K562 (cell line): ENCODE measurements at regions not wholly inside any gene's neighbourhood (a gene's known extent, or its start where the extent isn't known, plus 50 kb on each side); places are given as distances from the start of the nearest gene placed in this dataset.

ENCODE experiments used
- ATAC-seq: fragments of 200-7000 bp; cut with Tn5 transposase; 3 replicates; pipeline ENCODE4 v1.9.1; 2020; ENCODE audit warnings: moderate library complexity
- BruUV-seq: library from RNA; stranded (reverse); fragments of 400-500 nt; replicated peaks from 2 replicates; lab custom pipeline; 2021; lab: Mats Ljungman, UMichigan
- CTCF ChIA-PET: fragments of 300-600 bp; formaldehyde crosslinking; extraction: SDS; loops from one replicate; lab custom pipeline; 2021; ENCODE audit warnings: low intra/inter-chr PET ratio; lab: Yijun Ruan, JAX
- POLR2A ChIA-PET: fragments of 300-600, 350-650 bp; sonication (Branson Sonifier 250); formaldehyde crosslinking; extraction: SDS; loops from one replicate; lab custom pipeline; 2021; ENCODE audit warnings: antibody characterized with exemption, inconsistent platforms; lab: Yijun Ruan, JAX
- DNase-seq, 4 experiments: peaks; one replicate each; pipeline versions ENCODE4 v3.0.0 to v3.0.0-alpha.2; 2011 to 2018; ENCODE audit warnings: low spot score in 3 of 4, mixed read lengths in 3 of 4; ENCODE audit errors: extremely low read depth in 1 of 4
- FAIRE-seq: peaks from 2 replicates; lab custom pipeline; 2011; peaks lifted over from hg19 to GRCh38; lab: Jason Lieb, UNC
- H2AFZ ChIP-seq: 2 replicates; pipeline ENCODE4 v1.6.0; 2011; ENCODE audit warnings: low read depth, low read length, control low read depth, inconsistent platforms
- H3K27ac ChIP-seq: fragments of 200-600 bp; 3 replicates; pipeline ENCODE4 v1.8.0; 2011; ENCODE audit warnings: low read depth, mild to moderate bottlenecking, control low read depth, inconsistent platforms, low read length, moderate library complexity, mixed read lengths; ENCODE audit errors: extremely low read depth
- H3K27me3 ChIP-seq, 2 experiments: fragments of 300-600 bp in 1 of 2; 2 replicates in 1 of 2; 3 replicates in 1 of 2; pipeline versions ENCODE4 v1.6.0 to v1.8.0; 2011; ENCODE audit warnings: inconsistent platforms in 2 of 2, low read length in 2 of 2, mild to moderate bottlenecking in 1 of 2, mixed read lengths in 1 of 2, moderate library complexity in 1 of 2; ENCODE audit not compliant: control insufficient read depth in 2 of 2, insufficient read depth in 2 of 2
- H3K36me3 ChIP-seq: fragments of 300-600 bp; 3 replicates; pipeline ENCODE4 v1.8.0; 2011; ENCODE audit warnings: mild to moderate bottlenecking, low read length, inconsistent platforms; ENCODE audit not compliant: control insufficient read depth, insufficient read depth
- H3K4me1 ChIP-seq, 2 experiments: fragments of 200-600 bp in 1 of 2; replicated peaks in 1 of 2; 2 replicates in 1 of 2; 3 replicates in 1 of 2; pipeline versions ENCODE4 v1.5.1 to v1.8.0; 2011; ENCODE audit warnings: inconsistent platforms in 2 of 2, low read length in 2 of 2, mild to moderate bottlenecking in 1 of 2, mixed read lengths in 1 of 2, moderate library complexity in 1 of 2; ENCODE audit not compliant: control insufficient read depth in 2 of 2, insufficient read depth in 2 of 2
- H3K4me2 ChIP-seq: 2 replicates; pipeline ENCODE4 v1.6.1; 2011; ENCODE audit warnings: low read length, control low read depth, inconsistent platforms, mixed read lengths; ENCODE audit not compliant: insufficient read depth
- H3K4me3 ChIP-seq: fragments of 200-600 bp; sonication (generic), shearing (Covaris generic); 2 replicates; pipeline ENCODE4 v1.5.1; 2016; ENCODE audit warnings: control low read depth, inconsistent platforms
- H3K79me2 ChIP-seq: fragments of 200-600 bp; 3 replicates; pipeline ENCODE4 v1.8.0; 2011; ENCODE audit warnings: low read length, inconsistent platforms; ENCODE audit not compliant: control insufficient read depth, insufficient read depth
- H3K9ac ChIP-seq, 2 experiments: 2 replicates each; pipeline versions ENCODE4 v1.6.0 to v1.6.1; 2011; ENCODE audit warnings: low read depth in 2 of 2, low read length in 2 of 2, control low read depth in 1 of 2, inconsistent platforms in 1 of 2, mild to moderate bottlenecking in 1 of 2, mixed read lengths in 1 of 2; ENCODE audit not compliant: insufficient read depth in 1 of 2
- H3K9me1 ChIP-seq: one replicate; pipeline ENCODE4 v1.6.0; 2011; ENCODE audit warnings: inconsistent platforms, mild to moderate bottlenecking, low read length, moderate library complexity; ENCODE audit not compliant: control insufficient read depth, insufficient read depth
- H3K9me3 ChIP-seq: replicated peaks from 2 replicates; pipeline ENCODE4 v1.5.1; 2011; ENCODE audit warnings: low read depth, low read length, inconsistent platforms; ENCODE audit not compliant: control insufficient read depth, insufficient read depth
- H4K20me1 ChIP-seq: replicated peaks from 2 replicates; pipeline ENCODE4 v1.6.1; 2011; ENCODE audit warnings: low read length, inconsistent platforms, mixed read lengths; ENCODE audit not compliant: control insufficient read depth, insufficient read depth
- ARHGAP35 ChIP-seq: fragments of 450-650 bp; IDR thresholded peaks from 2 replicates; pipeline ENCODE4 v1.6.1; 2018; ENCODE audit not compliant: partially characterized antibody
- BACH1 ChIP-seq: fragments of 200-800 bp; sonication (Bioruptor generic); IDR thresholded peaks from 2 replicates; pipeline ENCODE4 v1.6.1; 2016; ENCODE audit warnings: missing genetic modification characterization, missing compliant biosample characterization
- CSDE1 ChIP-seq, 2 experiments: fragments of 450-650 bp; IDR thresholded peaks; 2 replicates each; pipeline ENCODE4 v1.6.1; 2016; ENCODE audit warnings: mild to moderate bottlenecking in 1 of 2
- ERF ChIP-seq: fragments of 450-650 bp; formaldehyde crosslinking; IDR thresholded peaks from 2 replicates; pipeline ENCODE4 v1.4.0; 2020; ENCODE audit warnings: mild to moderate bottlenecking, mixed read lengths
- HEY1 ChIP-seq: fragments of 250-450 bp; sonication (Bioruptor Pico); IDR thresholded peaks from 2 replicates; pipeline ENCODE4 v1.5.0; 2020; ENCODE audit warnings: mild to moderate bottlenecking, moderate library complexity, borderline replicate concordance
- HOMEZ ChIP-seq: fragments of 250-450 bp; sonication (Bioruptor Pico); IDR thresholded peaks from 2 replicates; pipeline ENCODE4 v1.4.0; 2020; ENCODE audit warnings: mild to moderate bottlenecking, moderate library complexity
- IRF1 ChIP-seq: sonication (generic); formaldehyde crosslinking; IDR thresholded peaks from 2 replicates; pipeline ENCODE4 v1.8.0; 2022; ENCODE audit warnings: missing genetic modification reagents, mild to moderate bottlenecking, borderline replicate concordance
- NCOA2 ChIP-seq, 2 experiments: fragments of 450-650 bp; IDR thresholded peaks; 2 replicates each; pipeline ENCODE4 v1.6.1; 2018; ENCODE audit warnings: mild to moderate bottlenecking in 2 of 2, moderate library complexity in 1 of 2; ENCODE audit not compliant: partially characterized antibody in 2 of 2
- PML ChIP-seq: IDR thresholded peaks from 2 replicates; pipeline ENCODE4 v1.6.1; 2012; ENCODE audit warnings: low read length, inconsistent platforms
- PRPF4 ChIP-seq: fragments of 200-400 bp; formaldehyde crosslinking; IDR thresholded peaks from one replicate; pipeline ENCODE4 v1.6.1; 2017; ENCODE audit warnings: low read length, low read depth, mild to moderate bottlenecking; ENCODE audit not compliant: insufficient read depth, poor library complexity, severe bottlenecking
- TAL1 ChIP-seq: fragments of 450-650 bp; IDR thresholded peaks from 2 replicates; pipeline ENCODE4 v1.6.1; 2016; ENCODE audit warnings: mild to moderate bottlenecking
- TEAD2 ChIP-seq: fragments of 450-650 bp; IDR thresholded peaks from 2 replicates; pipeline ENCODE4 v1.6.1; 2016; ENCODE audit warnings: missing genetic modification characterization, control low read depth, missing compliant biosample characterization
- YBX1 ChIP-seq: fragments of 450-650 bp; IDR thresholded peaks from 2 replicates; pipeline ENCODE4 v1.7.1; 2016; ENCODE audit warnings: mild to moderate bottlenecking
- ZFPM2 ChIP-seq: fragments of 250-450 bp; sonication (Bioruptor Pico); IDR thresholded peaks from 2 replicates; pipeline ENCODE4 v1.5.1; 2022; ENCODE audit warnings: mild to moderate bottlenecking
- ZNF124 ChIP-seq: sonication (generic); formaldehyde crosslinking; IDR thresholded peaks from 2 replicates; pipeline ENCODE4 v1.8.1; 2022; ENCODE audit warnings: missing genetic modification reagents
- ZNF609 ChIP-seq: sonication (generic); formaldehyde crosslinking; IDR thresholded peaks from 2 replicates; pipeline ENCODE4 v1.8.1; 2023; ENCODE audit warnings: missing genetic modification reagents, mild to moderate bottlenecking, borderline replicate concordance
- WGBS: fragments of 100-300 bp; shearing (Covaris generic); methylation state at CpG from one replicate; pipeline ENCODE4 v1.1.6; 2016; ENCODE audit warnings: low coverage, mixed read lengths; ENCODE audit not compliant: insufficient coverage; ENCODE audit errors: missing lambda C conversion rate; 5-methylcytosine and 5-hydroxymethylcytosine counted together
- in situ Hi-C: fragments of 300-500 bp; cut with MboI; formaldehyde crosslinking; loops from 4 replicates; pipeline ENCODE4 v1.15.0; 2018; ENCODE audit warnings: inconsistent platforms, mixed read lengths
- intact Hi-C: fragments of 100-400 bp; cut with micrococcal nuclease; formaldehyde crosslinking; loops from 2 replicates; pipeline ENCODE4 v1.14.2; 2022

DNA sequence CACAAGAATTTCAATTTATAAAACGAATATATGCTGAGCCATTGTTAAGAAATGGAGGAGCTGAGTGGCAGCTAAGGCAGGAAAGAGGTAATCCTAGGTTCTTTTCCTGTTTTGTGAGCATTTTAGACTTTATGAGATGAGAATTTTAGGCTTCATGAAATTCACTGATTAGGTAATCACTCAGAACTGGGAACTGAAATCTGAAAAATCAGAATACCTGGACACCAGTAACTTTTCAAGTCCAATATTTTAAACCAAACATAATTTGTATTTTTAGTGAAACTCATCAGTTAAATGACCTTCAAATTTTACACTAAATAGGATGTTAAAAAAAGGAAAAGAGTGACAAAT is 389.9 kb downstream of the HTR1B start:
- no peaks in the 10 kb centered on the region for H3K4me1 ChIP-seq
- ATAC-seq (no peak), DNase-seq (no peak), FAIRE-seq (no peak)
- CTCF ChIA-PET: no interaction called here
- TF ChIP-seq ZFPM2 (no peak), PML (no peak), YBX1 (no peak), TAL1 (no peak), PRPF4 (no peak), HEY1 (no peak), ZNF609 (CRISPR knock-in tag) (no peak), HOMEZ (CRISPR knock-in tag) (no peak), NCOA2 (IDR thresholded peaks at IDR 0.05; ENCODE audit: partially characterized antibody in 2 of 2) (no peak), ERF (CRISPR knock-in tag) (no peak), CSDE1 (IDR thresholded peaks at IDR 0.05) (no peak), TEAD2 (tag) (no peak), IRF1 (CRISPR knock-in tag) (no peak), ZNF124 (no peak), BACH1 (tag) (no peak), ARHGAP35 (no peak)
- H3K9me3 ChIP-seq: no peaks in the 10 kb centered on the region; the same call in 1 of the 2 replicates
- H3K36me3 ChIP-seq: no peaks in the 10 kb centered on the region
- 0% methylated on average over 1 of the region's 1 CpG for WGBS
- H3K9ac ChIP-seq: no peak overlapping the region
- in situ Hi-C loops (no loop called here), intact Hi-C loops (no loop called here)
- H3K27me3 ChIP-seq: no peaks in the 10 kb centered on the region
- H2AFZ ChIP-seq: no peak overlapping the region
- no TSS peak for BruUV-seq
- H3K4me3 ChIP-seq: no peak overlapping the region
- H3K9me1 ChIP-seq: no peaks in the 10 kb centered on the region
- no peak overlapping the region for H3K27ac ChIP-seq
- H4K20me1 ChIP-seq: no peaks in the 10 kb centered on the region
- H3K79me2 ChIP-seq: no peaks in the 10 kb centered on the region
- no peak overlapping the region for H3K4me2 ChIP-seq
- POLR2A ChIA-PET: no interaction called here
